ENCODE measurements at regions not wholly inside any gene's neighbourhood (a gene's known extent, or its start where the extent isn't known, plus 50 kb on each side); places are given as distances from the start of the nearest gene placed in this dataset.

DNA sequence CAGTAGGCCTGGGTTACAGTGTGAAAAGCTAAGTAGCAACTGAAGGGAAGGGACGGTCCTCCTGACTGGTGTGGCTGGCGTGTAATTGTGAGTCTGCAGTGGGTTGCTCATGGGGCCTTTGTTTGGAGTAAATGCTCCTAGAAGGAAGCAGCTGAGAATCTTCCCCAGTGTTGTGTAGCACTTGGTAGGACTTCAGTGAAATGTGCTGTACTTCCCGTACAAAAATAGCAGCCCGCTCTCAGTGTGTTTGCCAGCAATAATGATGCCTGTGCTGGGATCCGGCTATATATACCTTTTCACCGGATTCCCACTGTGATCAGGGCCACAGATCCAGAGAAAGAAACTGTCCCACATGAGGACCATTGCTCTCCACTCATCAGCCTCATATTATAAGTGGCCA, 175.7 kb upstream of the NTM start:
- DNase-seq: no peak

DNA sequence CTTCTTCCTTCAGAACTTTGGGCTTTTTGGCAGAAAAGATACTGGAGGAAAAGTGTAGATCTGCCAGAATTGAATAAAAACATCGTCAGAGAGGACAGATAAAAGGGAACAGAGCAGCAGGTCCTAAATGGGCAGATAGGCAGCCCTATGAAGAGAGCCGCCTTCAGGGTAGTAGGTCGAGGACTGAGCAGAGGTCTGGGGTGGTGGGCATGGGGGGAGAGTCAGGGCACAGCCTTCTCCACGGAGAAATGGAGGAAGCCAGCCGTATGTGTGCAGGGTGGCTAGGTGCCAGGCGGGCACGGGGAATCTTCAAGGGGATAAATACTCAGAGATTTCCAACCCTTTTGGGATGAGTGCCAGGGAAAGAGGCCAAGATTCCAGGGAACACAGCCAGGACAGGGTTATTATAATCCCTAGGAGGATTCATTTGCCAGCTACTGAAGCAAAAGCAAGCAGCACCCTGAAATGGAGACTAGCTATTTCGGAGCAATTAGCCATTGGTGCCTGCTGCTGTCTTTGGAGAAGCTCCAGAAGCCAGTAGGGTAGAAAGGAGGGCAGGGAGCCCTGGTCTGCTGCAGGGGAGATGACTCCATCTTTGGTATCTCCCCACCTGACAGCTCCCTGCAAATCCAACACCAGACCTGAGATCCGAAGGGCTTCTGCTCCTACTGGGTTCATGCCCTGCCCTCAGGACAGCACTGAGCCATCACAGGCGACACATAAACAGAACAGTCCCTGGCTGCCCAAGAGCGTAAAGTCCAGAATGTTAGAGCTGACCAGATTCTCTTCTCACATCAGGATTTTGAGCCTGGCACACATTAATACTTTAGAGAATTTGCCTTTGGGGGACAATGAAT, 174.5 kb upstream of the NTM start:
- no peak for DNase-seq

DNA sequence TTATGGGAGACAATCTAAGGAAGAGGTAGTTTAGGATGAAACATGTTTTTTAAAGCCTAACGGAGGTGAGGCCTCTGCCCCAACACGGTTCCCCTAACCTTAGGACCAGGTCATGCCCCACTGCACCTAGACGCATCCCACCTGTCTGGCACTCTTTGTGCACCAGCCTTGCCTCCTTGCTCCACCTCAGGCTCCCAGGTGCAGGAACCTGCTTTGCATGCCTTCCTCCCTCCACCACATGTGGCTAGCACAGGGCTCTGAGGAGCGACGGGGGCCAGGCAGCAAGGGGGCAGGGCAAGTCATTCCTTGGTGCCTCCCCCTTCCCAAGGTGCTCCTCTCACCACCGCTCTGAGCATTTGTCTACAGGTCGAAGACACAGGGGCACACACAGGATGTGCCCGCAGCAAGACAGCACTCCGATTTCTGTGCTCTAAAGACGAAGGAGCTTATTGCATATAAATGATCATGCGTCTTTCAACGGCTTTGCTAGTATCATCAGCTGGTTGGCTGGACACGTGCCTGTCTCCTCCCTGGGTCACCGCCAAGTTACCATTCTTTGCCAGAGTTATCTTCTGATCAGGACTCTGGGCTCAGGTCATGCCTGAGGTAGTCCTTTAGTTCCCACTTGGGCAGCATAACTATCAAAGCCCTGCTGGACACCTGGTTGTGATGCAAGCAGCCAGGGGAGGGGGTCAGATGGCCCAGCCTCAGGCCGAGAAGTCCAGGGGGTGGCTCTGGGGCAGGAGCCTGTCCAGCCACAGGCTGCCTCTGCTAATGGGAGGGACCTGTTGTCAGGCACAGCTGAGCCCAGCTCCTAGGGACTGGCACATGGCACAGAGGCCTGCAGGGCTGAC, 172.0 kb upstream of the NTM start:
- no peak for DNase-seq

DNA sequence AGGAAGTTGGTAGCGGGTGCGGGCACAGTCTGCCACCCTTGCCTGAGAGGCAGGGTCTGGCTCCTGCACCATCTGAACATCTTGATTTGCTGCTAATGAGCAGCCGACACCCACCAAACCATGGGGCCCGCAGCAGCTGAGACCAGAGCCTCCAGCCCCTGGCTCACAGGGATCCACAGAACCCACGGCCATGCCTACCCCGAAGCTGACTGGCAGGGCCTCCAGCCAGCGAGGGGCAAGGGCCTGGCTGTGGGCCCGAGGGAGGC, 171.5 kb upstream of the NTM start:
- DNase-seq: no peak

DNA sequence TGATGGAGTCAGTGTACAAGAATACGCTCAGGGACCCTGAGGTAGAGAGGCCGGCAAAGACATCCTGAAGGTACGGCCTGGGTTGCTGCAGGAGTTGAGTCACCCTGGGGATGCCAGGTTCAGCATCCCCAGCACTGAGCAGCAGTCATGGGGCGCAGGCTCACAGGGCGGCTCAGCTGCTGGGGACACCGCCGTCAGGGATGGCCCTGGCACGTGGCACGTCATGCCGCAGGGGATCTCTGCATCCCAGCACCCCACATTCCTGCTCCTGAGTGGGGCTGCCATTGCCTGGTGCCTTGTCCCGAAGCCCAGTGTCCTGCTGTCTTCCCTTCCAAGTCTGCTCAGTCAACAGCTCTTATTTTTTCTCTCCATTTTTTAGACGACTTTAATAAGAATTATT, 168.7 kb upstream of the NTM start:
- DNase-seq: no peak

DNA sequence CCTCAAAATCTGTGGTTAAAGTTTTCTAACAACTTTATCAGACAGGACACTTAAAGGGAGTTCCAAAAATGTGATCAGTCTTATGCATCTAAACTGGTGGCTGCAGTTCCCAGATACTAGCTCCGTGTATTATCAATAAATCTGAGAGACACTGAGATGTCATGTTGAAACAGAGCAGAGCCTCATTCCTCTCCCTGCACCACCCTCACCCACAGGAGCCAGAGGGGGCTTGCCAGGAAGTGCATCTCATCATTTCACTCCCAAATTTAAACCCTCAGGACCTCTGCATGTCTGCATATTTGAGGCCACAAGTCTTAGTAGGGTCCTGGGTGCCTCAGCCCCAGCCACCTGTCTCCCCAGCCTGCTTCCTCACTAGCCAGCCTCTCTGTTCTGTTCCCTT, 167.4 kb upstream of the NTM start:
- no peak for DNase-seq

DNA sequence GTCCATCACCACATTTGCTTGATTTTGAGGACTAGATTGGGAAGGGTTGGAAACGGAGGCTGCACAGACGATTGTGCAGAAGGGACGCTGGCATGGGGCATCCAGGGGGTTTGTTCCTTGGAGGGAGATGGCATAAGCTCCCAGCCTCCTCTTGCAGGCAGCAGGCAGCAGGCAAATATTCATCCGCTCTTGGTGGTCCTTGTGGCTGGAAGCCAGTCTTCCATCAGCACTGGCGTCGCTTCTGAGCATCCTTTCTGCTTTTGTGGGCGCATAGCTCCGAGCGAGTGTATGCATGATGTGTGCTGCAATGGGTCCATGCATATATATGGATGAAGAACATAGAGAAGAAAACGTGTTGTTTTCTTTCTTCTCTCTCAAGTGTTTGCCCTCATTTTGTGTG, 166.1 kb upstream of the NTM start:
- DNase-seq: no peak

DNA sequence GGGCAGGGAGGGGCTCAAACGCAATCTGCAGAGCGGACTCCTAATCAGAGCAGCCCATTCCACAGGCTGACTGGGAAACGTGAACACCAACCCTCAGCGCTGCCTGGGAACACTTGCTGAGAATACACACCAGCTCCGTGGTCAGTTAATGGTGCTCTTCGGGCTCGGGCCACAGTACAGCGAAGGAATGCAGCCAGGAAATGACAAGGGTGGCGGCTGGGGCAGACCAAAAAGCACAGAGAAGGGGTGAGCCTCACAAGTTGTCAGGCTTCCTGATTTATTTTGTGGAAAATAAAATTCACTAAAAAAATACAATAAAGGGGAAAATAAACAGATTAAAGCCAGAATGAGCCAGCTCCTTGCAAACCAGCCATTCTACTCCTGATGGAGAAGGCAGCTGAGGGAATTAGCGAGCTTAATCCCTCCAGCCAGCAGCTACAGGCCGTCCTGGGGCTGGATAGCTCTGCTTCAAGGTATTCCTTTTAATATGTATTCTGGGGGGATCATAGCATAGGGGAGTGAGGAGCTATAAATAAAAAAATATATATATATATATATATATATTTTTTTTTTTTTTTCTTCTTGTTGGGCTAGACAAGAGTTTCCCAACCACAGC, 165.5 kb upstream of the NTM start:
- DNase-seq: no peak

DNA sequence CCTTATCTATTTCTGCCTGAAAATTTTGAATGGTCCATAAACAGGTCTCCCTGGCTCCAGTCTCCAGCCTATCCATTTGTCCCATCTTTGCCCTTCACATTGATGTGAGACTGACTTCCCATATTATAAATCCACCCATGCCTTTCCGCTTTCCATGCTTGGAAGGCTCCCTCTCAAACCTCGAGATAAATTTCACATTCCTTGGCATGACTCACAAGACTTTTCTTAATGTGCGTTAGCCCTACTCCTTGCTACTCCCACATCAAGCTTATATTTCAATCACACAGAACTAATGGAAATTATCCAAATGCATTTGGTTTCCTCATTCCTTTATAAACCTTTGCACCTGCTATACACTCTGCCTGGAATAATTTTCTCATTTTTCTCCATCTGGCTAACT, 163.7 kb upstream of the NTM start:
- no peak for DNase-seq

DNA sequence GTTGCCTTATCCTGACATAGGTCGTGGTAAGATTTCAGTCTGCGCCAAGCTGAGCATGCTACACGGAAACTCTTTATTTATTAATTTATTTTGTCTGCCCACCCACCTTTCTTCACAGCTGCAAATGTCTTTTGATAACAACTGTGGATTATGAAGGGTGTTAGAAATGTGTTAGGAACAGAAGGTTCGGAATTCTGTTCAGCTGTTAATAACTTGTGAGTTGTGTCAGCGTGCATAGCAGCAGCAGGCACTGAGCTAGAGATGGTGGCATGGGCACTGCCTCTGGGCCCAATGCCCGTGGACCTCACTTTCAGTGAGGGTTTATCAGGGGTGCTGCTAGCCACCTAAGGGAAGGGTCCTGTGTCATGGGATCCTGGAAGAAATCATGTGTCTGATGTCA, 162.5 kb upstream of the NTM start:
- no peak for DNase-seq

DNA sequence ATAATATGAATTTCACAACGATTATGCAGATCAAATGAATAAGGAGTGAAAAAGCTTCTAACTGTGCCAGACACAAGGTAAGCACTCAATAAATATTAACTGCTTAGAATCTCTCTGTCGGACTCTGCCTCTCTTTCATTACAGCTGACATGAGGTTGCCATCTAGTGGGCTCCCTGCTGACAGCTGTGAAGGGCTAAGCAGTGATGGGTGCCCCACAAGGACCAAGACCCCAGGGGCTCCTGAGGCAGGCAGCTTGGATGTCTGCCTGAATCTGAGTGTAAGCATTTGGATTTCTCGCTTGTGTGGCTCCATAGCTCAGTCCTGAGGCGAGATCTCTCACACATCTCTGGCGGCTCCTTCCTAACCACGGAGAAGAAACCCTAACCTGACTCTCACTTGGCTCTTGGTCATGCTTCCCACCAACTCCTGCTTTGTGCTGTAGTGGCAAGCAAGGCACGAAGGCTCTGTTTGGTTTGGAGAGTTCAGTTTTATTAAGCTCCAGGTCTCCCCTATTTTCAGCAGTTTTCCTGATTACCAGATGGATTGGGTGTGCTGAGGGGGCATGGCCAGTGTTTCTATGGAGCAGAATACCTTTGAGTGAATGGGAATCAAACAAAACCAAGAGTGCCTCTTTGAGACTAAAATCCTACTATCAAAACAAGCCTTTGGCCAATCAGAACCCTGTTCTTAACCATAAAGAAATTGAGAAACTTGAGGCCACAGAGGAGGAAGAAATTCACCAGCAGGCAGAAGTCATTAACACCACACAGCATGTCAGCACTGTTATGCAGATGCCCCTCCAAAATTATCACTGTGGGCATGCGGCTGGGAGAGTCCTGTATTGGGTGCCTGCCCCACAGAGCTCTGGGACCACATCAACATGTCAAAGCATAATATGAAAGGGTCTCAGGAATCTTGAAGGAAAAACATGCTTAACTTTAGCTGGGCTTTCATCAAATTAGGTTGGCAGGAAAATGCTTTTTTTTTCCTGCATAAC, 152.8 kb upstream of the NTM start:
- no peak for DNase-seq

DNA sequence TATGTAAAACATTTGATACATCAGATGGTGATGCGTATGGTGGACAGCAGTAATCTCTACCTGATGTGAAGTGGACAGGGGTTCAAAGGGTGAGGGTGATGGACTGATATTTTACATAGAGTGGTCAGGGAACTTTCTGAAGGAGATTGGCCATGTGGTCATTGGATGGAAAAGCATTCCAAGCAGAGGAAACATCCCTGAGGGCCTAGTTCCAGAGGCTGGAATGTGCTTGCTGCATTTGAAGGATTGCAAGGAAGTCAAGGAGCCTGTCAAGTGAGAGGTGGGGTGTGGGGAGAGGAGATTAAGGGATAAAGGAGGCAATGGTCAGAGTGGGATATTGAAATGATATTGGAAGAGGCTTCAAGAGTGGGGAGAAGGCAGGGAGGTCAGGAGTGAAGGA, 151.9 kb upstream of the NTM start:
- DNase-seq: no peak

DNA sequence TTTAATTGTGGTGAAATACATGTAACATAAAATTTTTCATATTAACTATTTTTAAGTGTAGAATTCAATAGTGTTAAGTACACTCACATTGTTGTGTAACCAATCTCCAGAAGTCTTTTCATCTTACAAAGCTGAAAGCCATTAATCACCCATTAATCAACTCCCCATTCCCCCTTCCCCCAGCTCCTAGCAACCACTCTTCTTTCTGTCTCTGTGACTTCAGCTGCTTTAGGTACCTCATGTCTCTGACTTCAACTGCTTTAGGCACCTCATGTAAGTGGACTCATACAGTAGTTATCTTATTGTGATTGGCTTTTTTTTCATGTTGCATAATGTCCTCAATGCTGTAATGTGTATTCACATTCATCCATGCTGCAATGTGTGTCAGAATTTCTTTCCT, 150.8 kb upstream of the NTM start:
- no peak for DNase-seq

DNA sequence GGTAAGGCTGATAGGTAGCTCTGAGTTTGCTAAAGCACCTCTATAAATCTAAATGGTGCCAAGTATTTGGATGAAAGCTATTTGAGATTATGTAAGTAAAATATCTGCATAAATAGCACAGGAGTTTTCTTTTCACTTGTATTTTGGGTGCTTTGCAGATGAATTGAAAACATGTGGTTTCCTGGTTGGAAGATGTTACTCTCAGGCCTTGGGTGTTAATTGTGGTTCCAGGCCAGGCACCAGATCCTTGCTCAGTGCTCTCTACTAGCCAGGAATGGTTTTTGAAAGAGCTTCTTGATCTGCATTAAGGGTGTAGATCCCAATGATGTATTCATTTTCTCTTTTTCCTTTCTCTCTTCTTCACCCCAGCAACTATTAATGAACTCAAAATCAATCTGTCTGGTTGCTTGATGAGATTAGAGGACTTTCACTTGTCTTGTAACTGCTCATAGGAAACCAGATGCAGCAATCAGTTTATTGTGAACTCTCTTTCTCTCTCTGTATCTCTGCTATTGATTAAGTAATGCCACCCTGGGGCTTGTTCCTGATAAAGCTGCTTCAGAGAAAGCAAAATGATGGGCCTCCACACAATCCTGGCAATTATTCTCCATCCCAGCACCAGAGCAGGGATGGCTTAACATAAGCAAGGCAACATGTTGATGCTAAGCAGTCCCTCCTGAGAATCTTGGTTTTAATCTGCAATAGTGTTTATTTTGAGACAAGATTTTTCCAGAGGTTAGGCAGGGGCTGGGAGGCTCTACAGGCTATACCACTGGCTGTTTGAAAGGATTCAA, 147.0 kb upstream of the NTM start:
- DNase-seq: no peak

DNA sequence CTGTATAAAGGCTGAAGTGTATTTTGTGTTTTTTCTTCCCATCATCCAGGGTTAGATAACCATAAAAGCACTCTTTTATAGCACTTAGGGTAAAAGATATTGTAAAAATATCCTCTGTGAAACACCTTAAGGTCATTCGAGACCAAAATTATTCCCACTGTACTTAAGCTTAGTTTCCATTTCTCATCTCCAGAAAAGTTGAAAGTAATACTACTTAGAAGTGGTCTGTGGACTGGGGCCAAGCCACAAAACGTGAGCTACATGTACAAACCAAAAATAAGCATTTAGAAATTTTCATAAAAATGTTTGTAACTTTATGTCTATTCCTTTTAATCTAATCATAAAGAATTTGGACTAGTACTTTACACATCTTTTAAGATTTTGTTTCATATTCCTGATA, 142.0 kb upstream of the NTM start:
- no peak for DNase-seq

DNA sequence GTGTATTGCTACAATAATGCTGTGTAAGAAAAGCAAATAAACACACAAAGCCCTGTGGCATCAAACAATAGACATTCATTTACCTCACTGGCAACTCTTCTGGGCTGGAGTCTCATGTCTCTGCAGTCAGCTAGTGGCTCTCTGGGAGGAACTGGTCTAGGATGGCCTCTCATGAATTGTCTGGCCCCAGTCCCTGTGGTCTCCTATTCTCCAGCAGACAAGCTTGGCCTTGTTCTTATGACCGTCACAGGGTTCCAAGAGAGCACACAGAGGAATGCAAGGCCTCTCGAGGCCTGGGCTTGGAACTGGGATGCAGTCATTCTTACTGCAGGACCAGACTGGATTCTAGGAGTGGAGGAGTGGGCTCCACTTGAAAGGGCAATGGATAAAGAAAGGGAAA, 141.2 kb upstream of the NTM start:
- DNase-seq: no peak

DNA sequence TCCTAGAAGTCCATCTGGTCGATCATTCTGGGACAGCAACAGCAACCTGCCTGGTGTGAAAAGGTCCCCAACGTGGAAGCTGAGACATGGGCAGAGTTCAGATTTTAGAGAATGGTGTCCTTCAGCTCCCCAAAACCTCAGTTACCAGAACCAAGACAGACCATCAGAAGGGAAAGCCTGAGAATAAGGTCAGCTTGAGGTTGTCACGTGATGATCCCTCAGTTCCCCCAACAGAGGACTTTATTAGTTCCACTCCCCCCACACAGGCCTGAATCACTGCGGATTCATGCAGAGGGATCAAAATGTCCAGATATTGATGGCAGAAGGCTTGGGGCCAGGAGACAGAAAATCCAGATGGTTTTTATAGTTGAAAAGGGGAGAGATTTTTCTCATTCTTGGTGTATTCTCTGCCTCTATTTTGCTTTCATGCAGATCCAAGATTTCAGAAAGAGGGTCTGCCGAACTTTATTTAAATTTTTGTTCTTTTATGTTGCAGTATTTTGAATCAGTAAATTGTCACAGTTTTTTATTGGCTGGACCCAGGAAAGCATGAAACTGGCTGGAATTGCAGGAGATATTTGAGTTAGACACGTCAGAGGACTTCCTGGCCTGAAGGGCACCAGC, 139.0 kb upstream of the NTM start:
- no peak for DNase-seq

DNA sequence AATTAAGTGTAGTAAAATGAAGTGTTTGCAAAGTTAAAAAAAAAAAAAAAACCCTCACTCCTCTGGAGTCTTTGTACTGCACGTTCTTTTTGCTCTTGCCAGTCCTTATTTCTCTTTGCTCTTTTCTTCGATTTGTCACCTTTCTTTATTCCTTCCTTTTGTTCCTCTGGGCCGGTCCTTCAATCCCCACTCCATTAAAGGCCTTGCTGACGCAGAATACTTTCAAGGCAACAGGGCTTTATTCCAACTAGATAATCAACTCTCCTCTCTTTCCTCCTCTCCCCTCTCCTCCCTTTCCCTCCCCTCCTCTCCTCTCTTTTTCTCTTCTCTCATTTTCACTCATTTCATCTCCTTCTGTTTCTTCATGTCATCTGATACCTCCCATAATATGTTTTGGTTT, 138.2 kb upstream of the NTM start:
- no peak for DNase-seq

DNA sequence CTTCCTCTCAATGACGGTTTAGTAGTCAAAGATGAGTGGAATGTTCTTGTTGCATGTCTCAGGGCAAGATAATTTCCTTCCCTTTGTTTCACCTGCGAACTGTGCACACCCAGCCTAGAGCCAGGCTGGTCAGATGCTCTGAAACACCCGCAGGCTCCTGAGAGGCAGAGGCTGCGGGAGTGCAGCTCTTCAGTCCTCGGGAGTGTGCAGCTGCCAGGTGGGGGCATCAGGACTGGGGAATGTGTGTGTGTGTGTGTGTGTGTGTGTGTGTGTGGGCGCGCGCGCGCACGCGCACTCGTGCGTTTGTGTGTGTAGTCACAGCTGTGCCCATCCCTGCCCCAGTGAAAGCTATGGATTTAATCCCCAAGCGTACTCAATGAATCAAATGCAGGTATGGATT, 136.2 kb upstream of the NTM start:
- DNase-seq: no peak

DNA sequence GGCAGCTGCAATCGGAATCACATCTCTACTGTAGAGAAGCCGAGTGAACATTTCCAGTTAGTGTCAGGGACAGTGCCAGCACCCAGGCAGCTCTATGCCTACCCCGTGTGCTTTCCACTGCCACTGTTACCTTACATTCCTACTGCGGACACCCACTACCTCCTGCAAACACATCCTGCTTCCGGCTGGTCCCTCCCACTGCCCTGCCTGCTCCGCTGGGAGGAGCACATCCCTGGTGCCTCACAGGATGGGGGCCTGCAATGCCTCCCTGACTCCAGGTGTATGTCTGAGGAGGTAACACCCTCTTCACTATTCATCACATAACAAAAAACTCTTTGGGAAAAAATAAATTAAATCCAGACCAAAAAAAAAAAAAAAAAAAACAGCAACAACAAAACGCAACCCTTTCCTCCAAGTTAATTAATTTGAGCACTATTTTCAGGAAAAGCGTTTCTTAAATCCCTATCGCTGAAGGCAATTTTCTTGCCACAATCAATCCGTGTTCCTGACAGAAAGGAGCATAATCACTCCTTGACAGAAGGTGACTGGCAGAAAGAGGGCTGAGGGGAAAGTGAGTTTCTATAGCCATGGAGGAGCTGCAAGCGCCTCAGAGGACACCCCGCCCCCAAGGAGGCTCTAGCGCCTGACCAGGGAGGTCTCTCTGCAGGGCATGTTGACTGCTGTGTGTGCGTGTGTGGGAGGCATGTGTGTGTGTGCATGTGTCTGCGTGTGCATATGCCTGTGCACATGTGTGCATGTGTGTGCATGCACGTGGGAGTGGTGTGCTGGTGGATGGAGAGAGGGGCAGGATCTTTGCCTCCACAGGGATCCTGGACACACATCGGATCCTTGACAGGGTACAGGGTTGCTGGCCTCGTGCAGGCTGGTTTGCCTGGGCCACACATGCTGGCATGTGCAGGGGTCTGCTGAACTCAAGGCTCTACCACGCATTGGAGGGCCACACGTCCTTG, 134.8 kb upstream of the NTM start:
- DNase-seq: no peak

Data from activated CD4-positive, alpha-beta T cell treated with anti-CD3 and anti-CD28 coated beads, Interleukin-2, amount 50 U/mL, for 16 hours (primary cell).